ENCODE measurements at regions not wholly inside any gene's neighbourhood (a gene's known extent, or its start where the extent isn't known, plus 50 kb on each side); places are given as distances from the start of the nearest gene placed in this dataset.

GRCh38 chr14:83133981-83134645, 1600.5 kb upstream of the SEL1L start (continued):
- TF ChIP-seq AR (CRISPR knock-in tag; IDR thresholded peaks at IDR 0.05) (no peak), CREM (CRISPR knock-in tag; IDR thresholded peaks at IDR 0.05) (no peak), FOXP4 (CRISPR knock-in tag; IDR thresholded peaks at IDR 0.05) (no peak)

- ChIA-PET POLR2A (no interaction called here), CTCF (no interaction called here)
- ATAC-seq: no peak
- no peaks in the 10 kb centered on the region for H3K36me3 Mint-ChIP-seq
- no peak for DNase-seq (ENCODE audit: low spot score)
- no peak overlapping the region for H3K27ac Mint-ChIP-seq
- TF ChIP-seq SOX15 (CRISPR knock-in tag; IDR thresholded peaks at IDR 0.05) (no peak), ARID4B (CRISPR knock-in tag; IDR thresholded peaks at IDR 0.05; ENCODE audit: borderline replicate concordance) (no peak), ATF6 (CRISPR knock-in tag; IDR thresholded peaks at IDR 0.05) (no peak)
- no peak overlapping the region for H3K4me3 Mint-ChIP-seq
- H3K27me3 Mint-ChIP-seq (ENCODE audit: low read depth): no peaks in the 10 kb centered on the region
- no peaks in the 10 kb centered on the region for H3K9me3 Mint-ChIP-seq
- peaks cover 7% of the 10 kb centered on the region for H3K4me1 Mint-ChIP-seq
Observed at GRCh38 chr14:83140756-83141155, 1607.1 kb upstream of the SEL1L start.

- CTCF ChIA-PET: no interaction called here
- POLR2A ChIA-PET: no interaction called here
- Mint-ChIP-seq H3K36me3 (no peaks in the 10 kb centered on the region), H3K4me1 (peaks cover 6% of the 10 kb centered on the region), H3K9me3 (peaks cover 8% of the 10 kb centered on the region; the same call in 1 of the 2 replicates), H3K27me3 (ENCODE audit: low read depth) (no peaks in the 10 kb centered on the region), H3K27ac (no peak overlapping the region), H3K4me3 (no peak overlapping the region)
- no peak for ATAC-seq
- TF ChIP-seq SOX15 (CRISPR knock-in tag; IDR thresholded peaks at IDR 0.05) (no peak), ATF3 (CRISPR knock-in tag; conservative IDR thresholded peaks at IDR 0.05) (no peak), AR (CRISPR knock-in tag; IDR thresholded peaks at IDR 0.05) (no peak), PRRX2 (CRISPR knock-in tag; IDR thresholded peaks at IDR 0.05) (no peak), SMAD3 (CRISPR knock-in tag; IDR thresholded peaks at IDR 0.05; ENCODE audit: borderline replicate concordance) (no peak)
- DNase-seq (ENCODE audit: low spot score): no peak
Observed at GRCh38 chr14:83147006-83147405, 1613.4 kb upstream of the SEL1L start.

Data from WTC11 (cell line).